Right lobe of liver (tissue), 4 donors: ENCODE measurements at regions not wholly inside any gene's neighbourhood (a gene's known extent, or its start where the extent isn't known, plus 50 kb on each side); places are given as distances from the start of the nearest gene placed in this dataset.

Experiments
- CTCF ChIP-seq, 4 donors: fragments of 200-600 bp in 3 of 4; fragments of 450-650 bp in 1 of 4; IDR thresholded peaks; one replicate each; pipeline versions ENCODE4 v1.5.1 to v1.8.0; 2016 to 2022; ENCODE audit warnings: antibody characterized with exemption in 4 of 4, mild to moderate bottlenecking in 2 of 4
- POLR2A ChIP-seq: fragments of 450-650 bp; IDR thresholded peaks from one replicate; pipeline ENCODE4 v1.6.1; 2017; ENCODE audit warnings: antibody characterized with exemption, mild to moderate bottlenecking
- donor health status: DM: no; HTN: no; CAD: no.
- donor health status: DM: no; HTN: no; CAD: no.
- donor health status: DM: no; HTN: yes; CAD: no.

DNA sequence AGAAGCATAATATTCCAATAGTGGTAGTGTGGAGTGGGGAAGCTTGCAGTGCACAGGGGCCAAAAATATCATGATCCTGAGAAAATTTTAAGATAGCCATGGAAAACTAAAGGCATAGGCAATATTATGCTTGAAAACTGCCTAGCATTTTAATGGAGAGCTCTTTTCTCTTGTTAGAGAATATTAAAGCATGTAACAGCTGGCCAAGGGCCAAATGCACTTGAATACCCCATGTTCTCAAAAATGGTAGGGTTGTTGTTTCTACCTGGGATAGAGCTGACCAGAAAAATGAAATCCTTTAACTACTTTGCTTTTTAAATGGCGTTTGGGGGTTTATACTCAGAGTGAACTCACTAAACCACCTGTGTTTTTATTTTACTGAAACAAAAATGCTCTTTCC lies 739.6 kb upstream of the SLIT2 start:
- no peak for TF ChIP-seq CTCF (IDR thresholded peaks at IDR 0.05)
- no peak for TF ChIP-seq POLR2A
